GM21381 (cell line): ENCODE measurements at regions not wholly inside any gene's neighbourhood (a gene's known extent, or its start where the extent isn't known, plus 50 kb on each side); places are given as distances from the start of the nearest gene placed in this dataset.
"Not testable (repeated sequence)": the region's sequence is repeated elsewhere in the genome, so short reads cannot be mapped to it uniquely, and the experiment has no call there.

Source experiments
- ATAC-seq: cut with Tn5 transposase; IDR thresholded peaks from one replicate; pipeline ENCODE4 v1.9.1; 2021; ENCODE audit warnings: mild to moderate bottlenecking, moderate library complexity; ENCODE audit not compliant: unreplicated experiment

DNA sequence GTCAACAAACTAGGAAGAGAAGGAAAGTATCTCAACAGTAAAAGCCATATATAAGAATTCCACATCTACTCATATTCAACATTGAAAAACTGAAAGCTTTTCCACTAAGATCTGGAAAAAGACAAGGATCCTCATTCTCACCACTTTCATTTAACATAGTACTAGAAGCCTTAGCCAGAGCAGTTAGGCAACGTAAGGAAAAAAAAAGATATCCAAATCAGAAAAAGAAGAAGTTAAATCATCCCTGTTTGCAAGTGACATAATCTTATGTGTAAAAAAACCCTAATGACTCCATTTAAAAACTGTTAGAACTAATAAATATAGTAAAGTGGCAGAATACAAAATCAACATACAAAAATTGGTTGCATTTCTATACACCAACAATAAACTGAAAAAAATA, 426.2 kb downstream of the BCAT1 start:
- ATAC-seq: no peak

DNA sequence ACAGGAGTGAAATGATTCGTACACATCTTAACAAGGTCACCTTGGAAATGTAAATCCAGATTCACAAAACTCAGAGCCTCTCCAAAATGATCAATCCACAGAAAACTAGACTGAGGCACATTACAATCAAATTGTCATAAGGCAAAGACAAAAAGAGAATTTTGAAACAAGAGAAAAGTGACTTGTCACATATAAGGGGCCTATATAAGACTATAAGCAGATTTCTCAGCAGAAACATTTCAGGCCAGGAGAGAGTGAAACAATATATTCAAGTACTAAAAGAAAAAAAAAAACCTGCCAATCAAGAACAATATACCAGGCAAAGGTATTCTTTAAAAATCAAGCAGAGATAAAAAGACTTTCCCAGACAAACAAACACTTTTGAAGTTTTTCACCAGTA, 429.1 kb downstream of the BCAT1 start:
- no peak for ATAC-seq

DNA sequence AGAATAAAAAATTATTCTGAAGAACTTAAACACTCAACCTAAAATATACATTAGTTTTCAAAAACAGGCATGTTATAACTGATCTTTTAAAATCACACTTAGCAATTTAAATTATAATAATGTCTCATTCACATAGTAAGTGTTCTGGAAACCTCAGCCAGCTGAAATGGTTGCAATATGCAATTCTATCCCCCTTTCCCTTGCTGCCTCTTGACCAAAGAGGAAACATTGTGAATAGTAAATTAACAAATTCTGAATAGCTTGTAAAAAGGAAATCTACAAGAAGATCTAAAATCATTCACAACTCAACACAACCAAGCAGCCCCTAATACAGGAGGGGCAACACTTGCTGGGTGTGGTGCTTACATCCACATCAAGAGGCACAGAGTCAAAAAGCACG, 431.9 kb downstream of the BCAT1 start:
- no peak for ATAC-seq

DNA sequence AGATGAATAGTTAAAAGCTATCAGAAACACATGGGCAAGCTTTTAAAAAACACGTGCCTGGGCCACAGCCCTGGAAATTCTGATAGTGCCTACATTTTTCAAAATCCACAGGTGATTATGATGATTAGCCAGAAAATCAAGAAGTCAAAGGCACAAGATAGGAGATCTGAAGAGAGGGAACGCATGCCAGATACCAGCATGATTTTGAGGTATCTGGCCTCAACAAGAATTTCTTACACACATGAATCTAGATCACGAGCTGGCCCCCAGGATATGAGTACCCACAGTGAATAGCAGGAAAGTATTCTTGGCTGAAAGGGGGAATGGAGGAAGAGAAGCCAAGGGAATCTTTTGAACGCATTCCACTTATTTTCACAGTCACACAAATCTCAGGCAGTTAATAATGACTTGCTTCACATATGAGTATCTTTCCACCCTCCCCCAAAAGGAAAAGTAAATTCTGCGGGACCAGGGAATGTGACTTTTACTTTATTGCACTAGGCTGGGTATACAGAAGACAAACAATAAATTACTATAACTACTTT, 438.2 kb downstream of the BCAT1 start:
- ATAC-seq: no peak

DNA sequence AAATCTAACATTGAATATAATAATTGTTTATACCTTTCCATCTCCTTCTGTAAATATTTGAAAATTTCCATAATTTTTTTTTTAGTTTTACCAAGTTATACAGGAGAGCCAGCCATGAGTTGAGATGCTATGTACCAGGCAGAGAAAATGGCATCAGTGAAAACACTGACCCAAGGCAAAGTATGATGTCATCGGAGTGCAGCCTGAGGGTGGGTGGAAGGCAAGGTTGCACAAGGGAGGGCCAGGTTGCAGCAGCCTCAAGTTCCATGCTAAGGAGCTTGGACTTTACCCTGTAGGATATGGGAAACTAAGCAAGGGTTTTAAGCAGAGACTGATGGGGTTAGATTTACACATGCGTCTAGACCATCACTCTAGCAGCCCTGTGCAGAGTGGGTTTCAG, 441.1 kb downstream of the BCAT1 start:
- no peak for ATAC-seq

DNA sequence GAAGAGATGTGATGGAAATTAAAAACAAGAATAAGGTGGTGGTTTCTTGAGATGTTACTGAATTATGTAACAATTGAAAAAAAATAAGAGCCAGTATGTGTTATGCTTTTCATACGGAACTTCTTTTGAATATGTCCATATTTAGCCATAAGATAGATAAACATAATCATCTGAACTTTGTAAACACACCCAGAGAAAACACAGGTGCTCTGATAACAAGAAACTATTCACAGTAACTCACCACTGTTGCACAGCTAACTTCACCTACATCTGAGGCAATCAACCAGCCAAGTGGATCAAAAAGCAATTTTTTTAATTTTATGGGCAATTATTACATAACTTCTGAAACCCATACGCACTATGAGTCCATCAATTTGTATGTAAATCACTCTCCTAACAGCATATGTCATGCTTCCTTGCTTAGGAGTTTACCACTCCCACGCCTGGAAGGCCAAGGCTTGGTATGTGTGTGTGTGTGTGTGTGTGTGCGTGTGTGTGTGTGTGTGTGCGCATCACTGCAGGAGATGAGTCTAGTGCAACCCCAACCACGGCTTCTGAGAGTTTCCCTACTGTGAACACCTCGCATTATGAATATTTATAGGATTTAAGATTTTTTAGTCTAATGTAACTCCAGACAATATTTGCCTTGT, 443.4 kb downstream of the BCAT1 start:
- no peak for ATAC-seq

DNA sequence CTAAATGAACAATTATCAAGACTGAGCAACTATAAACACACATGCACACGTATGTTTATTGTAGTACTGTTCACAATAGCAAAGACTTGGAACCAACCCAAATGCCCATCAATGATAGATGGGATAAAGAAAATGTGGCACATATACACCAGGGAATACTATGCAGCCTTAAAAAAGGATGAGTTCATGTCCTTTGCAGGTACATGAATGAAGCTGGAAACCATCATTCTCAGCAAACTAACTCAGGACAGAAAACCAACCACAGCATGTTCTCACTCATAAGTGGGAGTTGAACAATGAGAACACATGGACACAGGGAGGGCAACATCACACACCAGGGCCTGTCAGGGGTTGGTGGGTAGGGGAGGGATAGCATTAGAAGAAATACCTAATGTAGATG, 445.4 kb downstream of the BCAT1 start:
- not testable (repeated sequence) for ATAC-seq

DNA sequence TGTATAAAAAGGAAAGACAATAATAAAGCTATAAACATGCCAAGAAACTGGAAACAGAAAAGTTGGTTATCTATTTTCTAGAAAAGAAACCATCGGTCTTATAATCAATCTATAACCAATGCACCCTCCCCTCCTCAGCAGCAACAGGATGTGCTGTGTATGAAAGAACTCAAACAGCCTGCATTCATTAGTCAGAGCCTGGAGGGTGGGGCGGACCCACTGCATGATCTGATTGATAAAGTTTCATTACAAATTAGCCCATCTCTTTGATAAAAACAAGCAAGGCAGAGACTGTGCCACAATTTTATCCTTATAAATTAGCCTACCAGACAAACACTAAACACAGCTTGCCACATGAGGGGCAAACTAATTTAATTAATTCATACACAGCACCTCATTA, 448.1 kb downstream of the BCAT1 start:
- ATAC-seq: no peak

DNA sequence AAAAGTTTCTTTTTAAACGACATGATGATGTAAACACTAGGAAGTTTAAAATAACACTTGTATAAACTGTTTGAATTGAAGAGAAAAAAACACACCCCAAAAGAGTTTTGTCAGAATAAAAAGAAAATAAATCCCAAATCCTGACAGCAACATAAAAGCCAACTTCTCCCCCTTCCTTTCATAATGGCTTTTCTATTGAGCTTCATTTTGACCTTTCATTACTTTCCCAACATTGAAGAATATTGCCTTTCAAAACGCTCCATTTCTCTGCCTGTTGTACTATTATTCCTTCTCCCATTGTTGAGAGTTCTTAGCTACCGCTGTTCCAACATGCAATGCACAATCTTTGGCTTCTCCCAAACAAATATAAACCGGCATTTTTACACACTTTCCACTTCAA, 448.5 kb downstream of the BCAT1 start:
- ATAC-seq: no peak

DNA sequence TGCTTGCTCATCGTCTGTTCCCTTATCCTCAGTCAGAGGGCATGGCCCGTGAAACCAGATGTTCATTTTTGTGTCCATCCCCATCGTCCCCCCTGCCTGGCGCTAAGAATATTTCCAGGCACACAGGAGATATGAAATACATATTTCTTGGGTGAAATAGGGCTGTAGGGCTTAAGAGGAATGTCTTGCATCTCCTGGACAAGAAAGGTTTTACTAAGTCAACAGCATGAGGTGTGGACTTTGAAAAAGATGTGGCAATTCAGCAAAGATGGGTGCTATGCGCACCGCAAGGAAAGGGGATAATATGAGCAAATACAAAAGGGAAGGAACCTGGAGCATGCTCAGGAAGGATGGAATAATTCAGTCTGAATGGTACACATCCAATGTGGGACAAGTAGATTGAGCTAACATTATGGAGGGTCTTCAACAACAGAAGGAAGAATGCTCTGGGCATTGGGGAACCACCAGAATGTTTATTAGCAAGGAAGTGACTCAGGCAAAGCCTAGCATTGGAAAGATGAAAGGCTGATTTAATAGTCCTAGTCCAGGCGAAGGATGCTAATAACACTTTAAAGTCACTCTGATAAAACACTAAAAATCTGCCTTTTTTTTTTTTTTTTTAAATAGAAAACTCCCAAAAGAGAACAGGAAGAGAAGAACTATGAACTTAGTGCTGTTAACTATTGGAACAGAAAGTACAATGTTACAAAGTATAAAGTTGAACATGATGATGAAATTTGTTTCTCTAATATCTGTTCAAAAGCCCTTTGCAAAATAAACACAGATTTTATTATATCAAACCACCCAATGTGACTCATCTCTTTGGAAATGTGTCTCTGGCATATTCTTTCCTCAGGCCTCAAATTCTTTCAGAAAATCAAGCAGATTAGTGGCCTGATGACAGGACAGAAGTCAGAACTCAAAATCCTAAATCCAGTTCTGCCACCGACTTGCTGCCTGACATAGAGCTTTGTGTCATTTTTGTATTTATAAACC, 449.5 kb downstream of the BCAT1 start:
- ATAC-seq: no peak

DNA sequence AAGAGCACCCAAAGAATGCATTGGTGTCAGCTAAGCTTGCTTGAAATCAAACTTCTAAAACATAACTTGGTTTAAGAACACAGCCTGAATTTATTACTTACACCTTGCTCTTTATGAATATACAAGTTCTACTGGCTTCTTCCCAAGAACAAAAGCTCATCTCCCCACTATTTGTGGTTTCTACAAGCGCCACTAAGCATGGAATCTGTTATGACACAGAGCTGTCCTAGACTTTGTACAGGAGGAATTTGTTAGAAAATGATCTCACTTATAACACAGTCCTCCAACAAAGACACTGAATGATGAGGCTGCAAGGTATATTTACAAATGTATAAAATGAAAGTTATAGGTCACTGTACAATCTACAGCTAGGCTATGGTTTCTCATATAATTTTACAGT, 452.1 kb downstream of the BCAT1 start:
- no peak for ATAC-seq

DNA sequence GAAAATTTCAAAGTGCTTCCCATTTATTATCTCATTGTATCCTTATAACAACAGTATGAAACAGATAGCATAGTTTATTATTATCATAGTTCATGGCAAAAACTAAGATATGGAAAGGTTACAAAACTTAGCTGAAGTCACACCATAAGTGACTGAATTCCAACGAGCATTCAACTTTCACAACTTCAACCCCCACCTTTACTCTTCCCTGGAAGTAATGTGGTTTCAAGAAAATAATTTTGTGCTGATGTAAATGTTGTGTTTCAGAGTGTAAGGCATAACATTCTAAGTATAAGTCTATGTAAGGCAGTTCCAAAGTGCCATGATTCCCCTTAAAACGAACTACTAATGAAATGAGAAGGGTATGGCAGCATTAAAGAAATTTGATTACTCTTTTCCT, 454.5 kb downstream of the BCAT1 start:
- ATAC-seq: no peak

DNA sequence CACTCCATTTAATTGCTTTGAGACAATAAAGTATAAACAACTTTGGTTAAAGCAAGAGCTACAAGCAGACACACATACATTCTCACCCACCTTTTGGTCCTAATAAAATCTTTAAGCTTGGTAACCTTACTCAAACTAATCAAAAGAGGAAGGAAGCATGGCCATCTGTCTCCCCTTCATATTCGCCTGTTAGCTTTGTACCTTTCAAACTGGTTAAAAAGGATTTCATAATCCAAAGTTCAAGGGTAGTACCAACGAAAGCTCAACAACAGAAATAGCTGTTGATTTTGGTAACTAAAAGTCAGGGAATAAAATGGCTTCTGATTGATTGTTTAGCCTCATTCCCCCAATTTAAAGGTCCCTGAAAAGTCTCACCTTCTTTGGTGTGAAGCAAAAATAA, 456.9 kb downstream of the BCAT1 start:
- ATAC-seq: no peak

DNA sequence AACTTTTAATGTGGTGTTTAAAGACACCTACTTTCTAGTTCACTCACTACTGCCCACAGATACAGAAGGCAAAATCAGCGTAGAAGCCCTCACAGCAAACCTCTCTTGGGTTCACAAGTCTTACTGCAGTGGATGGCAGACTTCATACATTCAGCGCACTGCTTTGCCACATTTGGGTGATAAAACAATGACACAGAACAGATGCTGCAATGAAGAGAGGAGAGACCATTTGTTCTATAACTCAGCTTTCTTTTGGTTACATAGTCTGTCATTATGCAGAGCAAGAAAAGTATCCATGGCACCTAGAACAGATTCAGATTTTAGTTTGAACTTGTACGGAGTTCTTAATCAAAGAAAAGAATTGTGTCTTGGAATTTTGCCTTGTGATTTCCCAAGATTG, 459.0 kb downstream of the BCAT1 start:
- ATAC-seq: no peak

DNA sequence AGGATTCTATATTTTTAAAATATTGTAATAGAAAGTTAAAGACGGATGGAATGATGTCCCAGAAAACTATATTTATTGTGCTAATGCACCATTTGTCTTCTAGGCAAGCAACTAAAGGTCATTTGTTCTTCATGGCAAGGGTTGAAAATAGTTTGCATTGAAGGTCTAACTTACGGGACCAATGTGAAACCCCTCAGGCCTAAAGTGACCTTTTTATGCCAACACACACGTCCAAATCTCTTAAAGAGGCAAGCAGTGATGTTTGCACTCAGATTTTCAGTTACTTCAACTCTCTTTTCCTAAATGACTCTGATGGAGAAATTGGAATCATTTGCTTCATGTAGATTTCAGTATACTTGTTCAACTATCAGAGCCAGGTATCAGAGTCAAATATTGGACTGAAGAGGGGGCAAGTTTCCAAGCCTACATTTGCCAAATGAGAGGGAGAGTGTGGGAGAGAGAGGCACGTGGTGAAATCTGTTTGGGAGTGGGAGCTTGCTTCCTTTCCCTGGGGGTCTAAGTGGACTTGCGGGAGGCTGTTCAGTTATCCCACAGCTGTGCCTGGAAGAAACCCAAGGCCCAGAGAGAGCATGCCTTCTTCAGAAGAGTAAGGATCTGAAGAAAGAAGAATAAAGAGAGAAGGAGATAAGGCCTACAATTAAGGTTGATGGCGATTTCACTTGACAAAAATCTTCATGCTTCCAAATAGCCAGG, 459.8 kb downstream of the BCAT1 start:
- ATAC-seq: no peak

DNA sequence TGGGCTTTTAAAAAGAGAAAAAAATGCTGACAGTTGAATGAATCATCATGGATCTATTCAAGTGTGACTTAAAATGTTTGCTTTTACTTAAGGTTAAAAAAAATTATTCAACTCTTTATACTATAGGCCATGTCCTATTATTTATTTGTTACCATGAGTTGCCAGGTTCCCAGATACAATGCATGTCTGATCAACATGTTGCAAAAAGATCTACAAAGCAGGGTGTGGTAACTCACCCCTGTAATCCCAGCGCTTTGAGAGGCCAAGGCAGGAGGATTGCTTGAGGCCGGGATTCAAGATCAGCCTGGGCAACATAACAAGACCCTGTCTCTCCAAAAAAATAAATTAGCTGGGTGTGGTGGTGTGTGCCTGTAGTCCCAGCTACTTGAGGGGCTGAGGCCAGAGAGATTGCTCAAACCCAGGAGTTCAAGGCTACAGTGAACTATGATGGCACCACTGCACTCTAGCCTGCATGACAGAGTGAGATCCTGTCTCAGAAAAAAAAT, 460.8 kb downstream of the BCAT1 start:
- ATAC-seq: no peak

DNA sequence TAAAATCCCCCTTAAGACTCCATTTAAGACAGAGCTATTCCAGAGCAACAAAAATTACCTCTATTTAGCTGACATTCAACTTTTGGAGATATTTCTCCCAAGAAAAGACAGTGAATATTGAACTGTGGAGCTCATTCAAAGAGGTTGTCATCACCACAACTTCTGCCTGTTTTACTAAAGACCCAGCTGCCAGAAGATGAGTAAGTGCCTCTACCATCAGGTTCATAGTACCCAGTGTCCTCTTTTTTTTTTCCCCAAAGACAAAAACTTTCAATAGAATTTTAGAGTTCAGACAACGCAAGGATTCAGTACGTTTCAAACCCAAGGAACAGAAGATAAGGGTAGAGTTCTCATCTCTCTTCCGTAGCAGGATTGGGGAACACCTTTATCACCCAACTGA, 461.3 kb downstream of the BCAT1 start:
- ATAC-seq: no peak

DNA sequence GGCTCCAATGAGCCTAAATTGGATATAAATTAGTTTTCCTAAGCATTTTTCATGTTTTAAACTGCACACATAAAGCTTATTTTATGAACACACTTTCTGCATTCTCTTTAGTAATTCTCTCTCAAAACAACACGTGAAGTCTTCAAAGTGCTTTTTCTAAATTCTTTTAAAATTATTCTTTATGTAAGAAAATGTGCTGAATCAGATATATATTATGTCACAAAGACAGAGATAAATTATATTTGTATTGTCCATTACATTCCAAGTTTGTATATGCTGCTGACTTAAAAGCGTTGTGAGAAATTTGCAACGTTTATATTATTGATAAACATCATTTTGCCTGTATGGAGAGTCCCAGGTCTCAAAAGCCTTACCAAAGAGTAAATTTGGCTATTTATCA, 465.2 kb downstream of the BCAT1 start:
- no peak for ATAC-seq

DNA sequence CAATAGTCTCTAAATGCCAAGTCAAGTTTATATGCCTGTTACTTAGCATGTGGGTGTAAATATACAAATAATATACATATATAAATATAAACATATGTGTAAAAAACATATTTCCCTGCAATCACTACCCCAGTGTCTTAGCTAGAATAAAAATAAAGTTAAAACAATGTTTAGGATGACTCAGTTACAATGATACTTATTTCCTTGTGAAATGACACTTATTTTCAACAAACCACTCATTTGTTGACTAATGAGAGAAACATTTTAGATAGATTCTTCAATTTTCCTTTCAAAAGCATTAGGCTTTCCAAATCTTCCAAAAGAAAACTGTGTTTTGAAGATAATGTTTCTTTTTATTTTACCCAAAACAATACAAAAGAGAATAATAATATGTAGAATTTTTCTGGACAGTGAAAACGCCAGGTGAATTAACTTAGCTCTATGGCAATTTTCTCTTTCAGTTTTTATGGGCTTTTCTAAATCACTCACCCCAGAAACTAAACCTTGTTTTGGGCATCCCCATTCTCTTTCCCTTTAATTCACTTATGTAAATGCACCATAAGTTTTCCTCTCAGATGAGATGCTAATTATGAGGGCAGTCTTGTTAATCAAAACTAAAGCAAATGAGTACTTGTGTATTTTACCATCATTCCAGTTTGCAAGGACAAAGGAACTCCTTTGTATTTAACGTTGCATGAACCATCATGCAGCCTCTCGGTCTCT, 465.9 kb downstream of the BCAT1 start:
- ATAC-seq: no peak

DNA sequence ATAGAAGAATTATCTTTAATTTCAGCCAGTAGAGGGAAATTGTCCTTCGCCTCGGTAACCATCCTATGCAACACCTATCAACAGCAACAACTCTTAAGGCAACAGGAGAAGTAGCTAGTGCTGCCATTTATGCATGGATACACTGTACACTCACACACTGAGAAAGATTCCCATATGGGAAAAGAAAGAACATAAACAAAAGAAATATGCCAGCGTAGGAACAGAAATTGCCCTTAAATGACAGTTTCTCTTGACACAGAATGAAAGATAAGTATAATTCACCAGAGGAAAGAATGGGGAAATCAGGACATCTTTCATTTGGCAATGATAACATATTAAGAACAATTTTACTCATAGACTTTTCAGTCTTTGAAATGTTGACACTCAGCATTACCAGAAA, 466.9 kb downstream of the BCAT1 start:
- ATAC-seq: no peak
